ENCODE measurements at regions not wholly inside any gene's neighbourhood (a gene's known extent, or its start where the extent isn't known, plus 50 kb on each side); places are given as distances from the start of the nearest gene placed in this dataset.
A peak's percentile ranks its signal among the peaks of the same experiment; 100 is the strongest.

DNA sequence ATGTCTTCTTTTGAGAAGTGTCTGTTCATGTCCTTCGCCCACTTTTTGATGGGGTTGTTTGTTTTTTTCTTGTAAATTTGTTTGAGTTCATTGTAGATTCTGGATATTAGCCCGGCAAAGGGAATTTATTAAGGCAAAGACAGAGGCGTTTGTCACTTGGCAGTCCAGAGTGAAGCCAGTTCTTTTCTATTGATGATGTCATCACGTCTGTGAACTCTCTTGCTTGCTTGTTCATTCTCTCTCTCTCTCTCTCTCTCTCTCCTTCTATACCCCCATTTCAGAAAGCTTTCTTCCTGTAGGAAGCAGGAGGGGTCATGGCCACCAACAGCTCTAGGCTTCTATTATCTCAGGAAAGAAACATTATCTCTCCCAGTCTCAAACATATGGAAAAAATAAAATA lies 291.3 kb downstream of the OMA1 start:
- Histone ChIP-seq H3K9ac (ENCODE audit: low read depth in 1 of 2, low read length in 2 of 2) (no peak overlapping the region), H3K9me3 (ENCODE audit: control insufficient read depth in 4 of 4, low read length in 3 of 4) (no peaks in the 10 kb centered on the region), H3K4me3 (ENCODE audit: low read depth in 1 of 3, low read length in 3 of 3) (no peak overlapping the region), H3K27ac (ENCODE audit: low read depth in 1 of 2, low read length in 2 of 2) (no peak overlapping the region), H3K4me1 (ENCODE audit: control insufficient read depth in 4 of 4, insufficient read depth in 4 of 4, low read length in 3 of 4) (peaks cover 0 to 1% (median under 1%) of the 10 kb centered on the region in 4 donors), H3K27me3 (ENCODE audit: control insufficient read depth in 4 of 4, insufficient read depth in 4 of 4, low read length in 3 of 4) (no peaks in the 10 kb centered on the region), H3K36me3 (ENCODE audit: control insufficient read depth in 4 of 4, insufficient read depth in 3 of 4, low read depth in 1 of 4, low read length in 3 of 4) (peaks cover 0 to 1% (median 0%) of the 10 kb centered on the region in 4 donors)
- DNase-seq (ENCODE audit: low spot score), result no peak
- 77% methylated on average over 4 of the region's 4 CpGs for WGBS
- TF ChIP-seq, protein P1, sequence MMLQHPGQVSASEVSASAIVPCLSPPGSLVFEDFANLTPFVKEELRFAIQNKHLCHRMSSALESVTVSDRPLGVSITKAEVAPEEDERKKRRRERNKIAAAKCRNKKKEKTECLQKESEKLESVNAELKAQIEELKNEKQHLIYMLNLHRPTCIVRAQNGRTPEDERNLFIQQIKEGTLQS (IDR thresholded peaks at IDR 0.05), result no peak
- TF ChIP-seq RAD21 (IDR thresholded peaks at IDR 0.05) (no peak), GABPA (IDR thresholded peaks at IDR 0.05 in 1 of 2, conservative IDR thresholded peaks at IDR 0.05 in 1 of 2) (no peak), NR2F2 (IDR thresholded peaks at IDR 0.05) (no peak), EGR1 (IDR thresholded peaks at IDR 0.05; ENCODE audit: low read depth in 2 of 2) (no peak), SP1 (IDR thresholded peaks at IDR 0.05) (no peak), FOXA1 (IDR thresholded peaks at IDR 0.05) (no peak)
- TF ChIP-seq, protein P2, sequence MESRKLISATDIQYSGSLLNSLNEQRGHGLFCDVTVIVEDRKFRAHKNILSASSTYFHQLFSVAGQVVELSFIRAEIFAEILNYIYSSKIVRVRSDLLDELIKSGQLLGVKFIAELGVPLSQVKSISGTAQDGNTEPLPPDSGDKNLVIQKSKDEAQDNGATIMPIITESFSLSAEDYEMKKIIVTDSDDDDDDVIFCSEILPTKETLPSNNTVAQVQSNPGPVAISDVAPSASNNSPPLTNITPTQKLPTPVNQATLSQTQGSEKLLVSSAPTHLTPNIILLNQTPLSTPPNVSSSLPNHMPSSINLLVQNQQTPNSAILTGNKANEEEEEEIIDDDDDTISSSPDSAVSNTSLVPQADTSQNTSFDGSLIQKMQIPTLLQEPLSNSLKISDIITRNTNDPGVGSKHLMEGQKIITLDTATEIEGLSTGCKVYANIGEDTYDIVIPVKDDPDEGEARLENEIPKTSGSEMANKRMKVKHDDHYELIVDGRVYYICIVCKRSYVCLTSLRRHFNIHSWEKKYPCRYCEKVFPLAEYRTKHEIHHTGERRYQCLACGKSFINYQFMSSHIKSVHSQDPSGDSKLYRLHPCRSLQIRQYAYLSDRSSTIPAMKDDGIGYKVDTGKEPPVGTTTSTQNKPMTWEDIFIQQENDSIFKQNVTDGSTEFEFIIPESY (IDR thresholded peaks at IDR 0.05), result no peak
- TF ChIP-seq, protein P3, sequence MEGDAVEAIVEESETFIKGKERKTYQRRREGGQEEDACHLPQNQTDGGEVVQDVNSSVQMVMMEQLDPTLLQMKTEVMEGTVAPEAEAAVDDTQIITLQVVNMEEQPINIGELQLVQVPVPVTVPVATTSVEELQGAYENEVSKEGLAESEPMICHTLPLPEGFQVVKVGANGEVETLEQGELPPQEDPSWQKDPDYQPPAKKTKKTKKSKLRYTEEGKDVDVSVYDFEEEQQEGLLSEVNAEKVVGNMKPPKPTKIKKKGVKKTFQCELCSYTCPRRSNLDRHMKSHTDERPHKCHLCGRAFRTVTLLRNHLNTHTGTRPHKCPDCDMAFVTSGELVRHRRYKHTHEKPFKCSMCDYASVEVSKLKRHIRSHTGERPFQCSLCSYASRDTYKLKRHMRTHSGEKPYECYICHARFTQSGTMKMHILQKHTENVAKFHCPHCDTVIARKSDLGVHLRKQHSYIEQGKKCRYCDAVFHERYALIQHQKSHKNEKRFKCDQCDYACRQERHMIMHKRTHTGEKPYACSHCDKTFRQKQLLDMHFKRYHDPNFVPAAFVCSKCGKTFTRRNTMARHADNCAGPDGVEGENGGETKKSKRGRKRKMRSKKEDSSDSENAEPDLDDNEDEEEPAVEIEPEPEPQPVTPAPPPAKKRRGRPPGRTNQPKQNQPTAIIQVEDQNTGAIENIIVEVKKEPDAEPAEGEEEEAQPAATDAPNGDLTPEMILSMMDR (IDR thresholded peaks at IDR 0.05; ENCODE audit: low read depth, low read length, missing input control), result no peak
- TF ChIP-seq, protein P4, sequence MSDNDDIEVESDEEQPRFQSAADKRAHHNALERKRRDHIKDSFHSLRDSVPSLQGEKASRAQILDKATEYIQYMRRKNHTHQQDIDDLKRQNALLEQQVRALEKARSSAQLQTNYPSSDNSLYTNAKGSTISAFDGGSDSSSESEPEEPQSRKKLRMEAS (IDR thresholded peaks at IDR 0.05), result no peak

DNA sequence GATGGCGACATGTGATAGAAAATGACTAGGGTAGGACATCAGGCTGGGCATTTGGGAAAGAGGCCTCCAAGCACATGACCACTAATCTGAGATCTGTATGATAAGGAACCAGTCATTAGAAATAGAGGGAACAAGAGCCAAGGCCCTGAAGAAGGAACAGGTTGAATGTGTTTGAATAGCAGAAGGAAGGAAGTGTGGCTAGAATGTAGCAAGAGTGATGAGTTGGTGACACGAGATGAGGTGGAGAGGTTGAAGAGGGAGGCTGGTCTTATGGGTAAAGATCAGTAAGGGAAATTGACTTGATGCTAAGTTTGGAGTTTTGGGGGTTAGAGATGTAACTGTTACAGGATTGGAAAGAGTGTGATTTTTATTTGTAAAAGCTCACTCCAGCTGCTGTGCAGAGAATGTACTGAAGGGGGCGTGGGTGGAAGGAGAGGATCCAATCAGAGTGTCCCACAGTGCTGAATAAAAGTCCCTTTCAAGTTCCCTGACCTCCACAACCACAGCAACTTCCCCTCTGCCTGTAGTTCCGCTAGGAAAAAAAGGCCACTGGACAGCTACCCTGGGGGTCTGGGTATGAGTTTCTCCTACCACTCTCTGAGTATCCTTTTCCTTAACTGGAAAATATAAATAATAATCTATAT lies 295.0 kb downstream of the OMA1 start:
- H3K9me3 ChIP-seq (ENCODE audit: control insufficient read depth in 4 of 4, low read length in 3 of 4), result no peaks in the 10 kb centered on the region
- H3K36me3 ChIP-seq (ENCODE audit: control insufficient read depth in 4 of 4, insufficient read depth in 3 of 4, low read depth in 1 of 4, low read length in 3 of 4), result peaks cover 0 to 1% (median 0%) of the 10 kb centered on the region in 4 donors
- no peak overlapping the region for H3K27ac ChIP-seq (ENCODE audit: low read depth in 1 of 2, low read length in 2 of 2)
- peaks cover 0 to 8% (median 6%) of the 10 kb centered on the region in 4 donors for H3K27me3 ChIP-seq (ENCODE audit: control insufficient read depth in 4 of 4, insufficient read depth in 4 of 4, low read length in 3 of 4)
- peaks cover 3 to 23% (median 18%) of the 10 kb centered on the region in 4 donors for H3K4me1 ChIP-seq (ENCODE audit: control insufficient read depth in 4 of 4, insufficient read depth in 4 of 4, low read length in 3 of 4)
- no peak overlapping the region for H3K9ac ChIP-seq (ENCODE audit: low read depth in 1 of 2, low read length in 2 of 2)
- 63% methylated on average over 4 of the region's 4 CpGs for WGBS
- DNase-seq (ENCODE audit: low spot score), result no peak
- no peak overlapping the region for H3K4me3 ChIP-seq (ENCODE audit: low read depth in 1 of 3, low read length in 3 of 3)
- TF ChIP-seq, protein P2 (IDR thresholded peaks at IDR 0.05), result no peak
- no peak for TF ChIP-seq HNF4A (conservative IDR thresholded peaks at IDR 0.05)
- no peak for TF ChIP-seq TAF1 (conservative IDR thresholded peaks at IDR 0.05)
- TF ChIP-seq GABPA (IDR thresholded peaks at IDR 0.05 in 1 of 2, conservative IDR thresholded peaks at IDR 0.05 in 1 of 2), result no peak
- TF ChIP-seq EGR1 (IDR thresholded peaks at IDR 0.05; ENCODE audit: low read depth in 2 of 2), result no peak
- TF ChIP-seq, protein P3 (IDR thresholded peaks at IDR 0.05; ENCODE audit: low read depth, low read length, missing input control), result peak; percentile 34
- TF ChIP-seq, protein P1 (IDR thresholded peaks at IDR 0.05), result no peak
- TF ChIP-seq RAD21 (IDR thresholded peaks at IDR 0.05), result peak; percentile 28 to 70

Measured in liver (tissue), 8 donors.